Right forelimb (tissue), 1 donor: ENCODE measurements at regions not wholly inside any gene's neighbourhood (a gene's known extent, or its start where the extent isn't known, plus 50 kb on each side); places are given as distances from the start of the nearest gene placed in this dataset.
"Not testable (repeated sequence)": the region's sequence is repeated elsewhere in the genome, so short reads cannot be mapped to it uniquely, and the experiment has no call there.

Experiments used
- DNase-seq: peaks from one replicate; pipeline ENCODE4 v3.0.0-alpha.2; 2018

DNA sequence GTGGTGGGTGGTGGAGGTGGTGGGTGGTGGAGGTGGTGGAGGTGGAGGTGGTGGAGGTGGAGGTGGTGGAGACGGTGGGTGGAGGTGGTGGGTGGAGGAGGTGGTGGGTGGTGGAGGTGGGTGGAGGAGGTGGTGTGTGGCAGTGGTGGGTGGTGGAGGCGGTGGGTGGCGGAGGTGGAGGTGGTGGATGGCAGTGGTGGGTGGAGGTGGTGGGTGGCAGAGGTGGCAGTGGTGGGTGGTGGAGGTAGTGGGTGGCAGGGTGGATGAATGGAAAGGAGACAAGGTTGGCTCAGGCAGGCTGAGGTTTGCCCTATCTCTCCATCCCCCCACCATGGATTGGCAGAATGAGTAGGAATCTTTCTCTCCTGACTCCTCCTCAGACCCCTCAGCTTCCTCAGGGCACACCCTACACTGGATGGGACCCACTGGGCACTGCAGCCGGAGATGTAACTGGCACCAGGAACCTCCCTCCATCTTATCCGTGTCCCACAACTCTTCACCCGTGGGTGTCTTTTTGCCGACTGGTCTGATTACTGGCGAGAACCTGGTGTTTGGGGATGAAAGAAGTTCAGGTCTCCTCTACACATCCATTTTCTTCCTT, 166.3 kb downstream of the C9orf50 start:
- DNase-seq, result no peak

DNA sequence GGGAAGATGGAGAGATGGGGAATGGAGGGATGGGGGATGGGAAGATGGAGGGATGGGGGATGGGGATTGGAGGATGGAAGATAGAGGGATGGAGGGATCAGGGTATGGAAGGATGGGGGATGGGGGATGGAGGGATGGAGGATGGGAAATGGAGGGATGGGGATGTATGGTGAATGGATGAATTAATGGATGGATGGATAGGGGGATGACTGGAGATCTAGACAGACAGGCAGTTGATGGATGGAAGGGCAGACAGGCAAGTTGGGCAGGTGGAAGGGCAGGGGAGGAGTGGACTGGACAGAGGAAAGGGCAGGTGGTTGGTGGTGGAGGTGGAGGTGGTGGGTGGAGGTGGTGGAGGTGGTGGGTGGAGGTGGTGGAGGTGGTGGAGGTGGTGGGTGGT, 167.2 kb downstream of the C9orf50 start:
- DNase-seq, result no peak

DNA sequence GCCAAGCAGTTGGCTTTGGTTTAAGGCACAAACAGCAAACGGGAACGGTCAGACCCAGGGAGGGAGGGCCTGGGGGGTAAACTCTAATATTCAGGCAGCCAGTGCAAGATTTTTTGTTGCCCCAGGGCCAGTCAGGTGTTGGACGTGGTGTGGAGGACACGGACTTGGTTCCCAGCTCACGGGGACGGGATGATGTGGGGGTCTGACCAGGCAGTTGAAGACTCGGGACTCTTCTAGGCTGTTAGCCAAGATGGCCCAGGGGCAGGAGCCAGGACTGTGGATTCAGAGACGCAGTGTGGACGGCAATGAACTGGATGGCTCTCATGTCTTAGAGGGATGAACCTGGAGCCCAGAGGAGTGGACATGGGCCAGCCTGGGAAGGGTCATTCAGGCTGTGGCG, 169.2 kb downstream of the C9orf50 start:
- DNase-seq, result no peak

DNA sequence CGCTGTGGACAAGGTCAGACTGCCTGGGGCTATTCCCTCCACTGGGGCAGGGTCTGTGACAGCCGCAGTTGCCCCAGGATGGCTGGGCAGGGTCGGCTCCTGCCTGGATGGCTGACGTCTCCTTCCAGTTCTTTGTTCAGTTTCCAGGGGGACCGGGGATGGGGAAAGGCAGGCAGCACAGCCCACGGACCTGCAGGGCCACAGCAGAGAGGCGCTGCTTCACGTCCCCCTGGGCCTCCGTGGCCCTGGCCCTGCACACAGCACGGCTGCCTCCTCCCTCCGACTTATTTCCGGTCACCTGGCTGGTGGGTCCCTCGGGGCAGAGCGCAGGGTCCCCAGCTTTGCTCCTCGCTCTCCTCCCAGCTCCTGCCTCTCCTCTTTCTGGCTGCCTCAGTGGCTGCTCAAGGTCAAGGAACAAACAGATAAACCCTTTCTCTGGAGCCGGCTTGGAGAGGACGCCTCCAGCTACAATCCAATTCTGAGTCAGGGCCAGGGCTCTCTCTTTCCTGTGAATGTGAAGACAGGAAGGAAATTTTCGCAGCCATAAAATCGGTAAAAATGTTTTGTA, 169.7 kb downstream of the C9orf50 start:
- DNase-seq, result peak; percentile 60

DNA sequence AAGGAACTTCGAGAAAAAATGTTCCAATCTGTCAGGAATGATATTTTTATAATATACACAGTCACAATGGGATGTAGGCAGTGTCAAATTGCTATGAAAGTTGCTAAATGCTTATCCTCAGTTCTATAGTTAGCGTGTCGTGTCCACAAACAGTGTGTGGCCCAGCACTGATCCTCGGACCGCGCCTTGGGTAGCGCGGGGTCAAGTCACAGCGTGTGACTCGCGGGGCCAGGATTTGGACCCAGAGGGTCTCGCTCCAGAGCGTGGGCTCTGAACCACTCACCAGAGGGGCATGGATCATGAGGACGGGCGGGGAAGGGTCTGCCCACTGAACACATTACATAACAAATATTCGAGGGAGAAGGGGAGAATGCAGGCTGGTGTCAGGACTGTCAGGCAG, 171.8 kb downstream of the C9orf50 start:
- DNase-seq, result no peak

DNA sequence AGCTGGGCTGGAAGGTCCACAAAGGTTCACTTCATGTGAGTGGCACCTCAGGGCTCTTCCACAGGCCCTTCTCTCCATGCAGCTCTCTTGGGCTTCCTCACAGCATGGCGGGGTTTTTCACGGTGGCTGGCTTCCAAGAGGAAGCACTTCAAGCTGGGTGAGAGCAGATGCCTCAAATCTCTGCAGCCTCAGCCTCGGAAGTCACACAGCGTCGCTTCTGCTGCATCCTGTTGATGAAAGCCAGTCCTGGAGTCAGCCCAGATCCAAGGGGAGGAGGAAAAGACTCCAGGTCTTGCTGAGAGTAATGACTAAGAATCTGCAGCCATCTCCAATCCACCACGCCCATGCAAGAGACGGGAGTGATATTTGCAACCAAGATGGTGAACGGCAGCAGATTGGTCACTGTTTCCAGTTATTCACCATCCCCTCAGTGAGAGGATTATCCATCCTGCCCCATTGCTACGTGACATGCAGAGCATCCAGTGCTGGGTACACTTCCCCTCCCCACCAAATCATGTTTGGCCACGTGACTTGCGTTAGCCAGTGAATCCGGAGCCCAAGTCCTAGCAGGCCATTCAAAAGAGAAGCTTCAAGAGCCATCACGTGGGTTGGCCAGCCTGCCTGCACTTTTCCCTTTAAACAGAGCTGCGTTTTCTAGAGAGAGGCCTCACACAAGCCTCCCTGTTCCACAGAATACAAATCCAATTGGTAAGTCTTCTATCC, 173.9 kb downstream of the C9orf50 start:
- DNase-seq, result no peak

DNA sequence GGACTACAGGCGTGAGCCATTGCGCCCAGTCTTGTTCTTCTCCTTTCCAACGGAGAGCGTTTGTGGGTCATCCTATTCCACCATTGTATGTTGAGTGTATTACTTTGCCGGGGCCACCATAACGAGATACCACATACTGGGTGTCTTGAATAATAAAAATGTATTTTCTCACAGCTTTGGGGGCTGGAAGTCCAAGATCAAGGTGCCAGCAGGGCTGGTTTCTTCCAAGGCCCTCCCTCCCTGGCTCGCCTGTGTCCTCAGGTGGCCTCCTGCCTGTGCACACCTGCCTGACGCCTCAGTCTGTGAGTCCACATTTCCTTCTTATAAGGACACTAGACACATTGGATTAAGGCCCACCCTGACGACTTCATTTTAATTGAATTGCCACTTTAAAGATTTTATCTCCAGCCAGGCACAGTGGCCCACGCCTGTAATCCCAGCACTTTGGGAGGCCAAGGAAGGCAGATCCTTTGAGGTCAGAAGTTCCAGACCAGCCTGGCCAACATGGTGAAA, 175.1 kb downstream of the C9orf50 start:
- DNase-seq, result no peak

DNA sequence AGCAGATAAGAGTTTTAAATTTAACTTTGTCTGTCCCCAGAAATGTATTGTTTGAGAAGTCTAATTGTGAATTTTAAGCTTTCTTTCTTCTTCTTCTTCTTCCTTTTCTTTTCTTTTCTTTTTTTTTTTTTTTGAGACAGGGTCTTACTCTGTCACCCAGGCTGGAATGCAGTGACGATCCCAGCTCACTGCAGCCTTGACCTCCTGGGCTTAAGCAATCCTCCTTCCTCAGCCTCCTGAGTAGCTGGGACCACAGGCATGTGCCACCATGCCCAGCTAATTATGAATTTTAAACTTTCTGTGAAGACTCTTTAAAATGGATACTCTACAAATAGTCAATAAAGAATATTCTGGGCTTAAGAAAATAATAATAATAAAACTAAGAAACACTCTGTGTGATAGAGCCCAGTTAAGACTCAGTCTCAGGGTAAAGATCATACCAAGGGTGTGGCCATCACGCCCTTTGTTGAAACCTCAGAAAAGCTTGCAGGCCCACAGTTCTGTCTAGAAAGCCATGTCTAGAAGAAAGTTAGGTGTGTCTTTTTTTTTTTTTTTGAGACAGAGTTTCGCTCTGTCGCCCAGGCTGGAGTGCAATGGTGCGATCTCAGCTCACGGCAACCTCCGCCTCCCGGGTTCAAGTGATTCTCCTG, 177.3 kb downstream of the C9orf50 start:
- DNase-seq, result not testable (repeated sequence)

DNA sequence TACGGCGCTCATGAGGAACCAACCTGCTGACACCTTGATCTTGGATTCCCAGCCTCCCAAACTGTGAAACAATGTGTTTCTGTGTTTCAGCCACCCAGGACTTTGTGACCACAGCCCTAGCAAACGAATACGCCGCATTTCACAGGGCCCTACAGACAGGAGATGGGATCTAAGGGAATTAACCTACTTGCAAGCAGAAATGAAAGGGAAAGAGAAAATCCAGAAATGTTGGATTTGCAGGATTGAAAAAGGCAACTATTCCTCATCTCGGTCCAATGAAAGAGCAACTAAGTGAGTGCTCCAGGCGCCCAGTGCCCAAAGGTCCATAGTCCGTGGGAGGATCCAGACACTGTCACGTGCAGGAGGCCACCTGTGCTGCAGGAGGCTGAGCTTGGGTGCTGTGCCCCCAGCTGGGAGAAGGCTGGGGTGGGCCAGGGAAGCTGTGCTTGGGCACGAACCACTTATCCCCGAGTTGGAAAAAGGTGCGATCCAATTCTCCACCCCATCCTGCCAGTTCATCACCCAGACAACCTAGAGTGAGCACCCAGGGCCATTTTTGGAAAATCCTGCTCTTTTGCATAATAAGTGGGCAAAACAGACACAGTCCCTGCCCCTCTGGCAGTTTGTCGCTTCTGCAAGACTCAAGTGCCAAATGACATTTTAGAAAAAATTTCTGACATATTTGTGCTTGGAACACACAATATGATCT, 177.9 kb downstream of the C9orf50 start:
- no peak for DNase-seq

DNA sequence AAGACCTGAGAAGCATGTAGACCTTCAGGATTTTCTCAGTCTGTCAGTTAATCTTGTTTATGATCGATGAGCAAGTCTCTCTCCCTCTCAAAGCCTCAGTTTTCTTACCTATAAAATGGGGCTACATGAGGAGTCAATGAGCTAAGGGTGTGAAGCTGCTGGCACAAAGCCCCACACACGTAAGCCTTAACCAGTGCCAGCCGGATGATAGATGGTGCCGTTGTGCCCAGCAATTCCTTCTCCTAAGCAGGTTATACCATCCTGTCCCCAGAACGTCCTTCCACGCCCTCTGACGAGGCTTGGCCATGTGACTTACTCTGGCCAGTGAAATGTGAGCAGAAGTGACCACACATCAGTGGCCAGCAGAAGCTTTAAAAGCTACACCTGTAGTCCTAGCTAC, 179.0 kb downstream of the C9orf50 start:
- DNase-seq, result no peak

DNA sequence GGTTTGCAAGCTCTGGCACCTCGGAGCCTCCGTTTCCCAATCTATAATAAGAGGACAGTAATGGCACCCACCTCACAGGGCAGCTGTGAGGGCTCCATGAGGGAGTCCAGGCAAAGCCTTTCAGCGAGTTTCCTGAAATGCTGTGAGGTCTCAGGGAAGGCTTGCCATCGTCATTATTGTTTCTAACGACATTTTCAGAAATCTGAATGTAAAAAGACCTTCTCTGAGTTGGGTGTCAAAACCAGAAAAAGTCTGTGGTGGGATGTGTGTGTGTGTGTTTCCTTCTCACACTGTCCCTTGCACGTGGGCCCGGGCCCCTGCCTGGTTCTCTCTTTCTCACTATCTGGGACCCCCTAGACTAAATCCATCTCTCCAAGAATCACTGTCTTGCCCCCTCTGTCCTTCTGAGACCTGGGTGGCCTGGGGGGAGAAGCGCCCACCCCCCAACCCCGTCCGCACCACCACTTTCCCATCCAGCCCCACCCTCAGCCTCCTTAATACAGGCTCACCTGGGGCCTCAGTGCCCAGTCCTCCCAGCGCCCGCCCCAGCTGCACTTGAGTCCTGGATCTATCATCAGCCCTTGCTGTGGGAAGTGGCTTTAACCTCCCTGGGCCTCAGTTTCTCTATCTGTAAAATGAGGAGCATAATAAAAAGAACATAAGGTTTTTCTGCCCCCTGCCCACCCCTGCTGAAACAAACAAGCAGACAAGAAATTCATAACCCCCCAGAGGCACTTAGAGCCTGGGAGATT, 180.3 kb downstream of the C9orf50 start:
- no peak for DNase-seq

DNA sequence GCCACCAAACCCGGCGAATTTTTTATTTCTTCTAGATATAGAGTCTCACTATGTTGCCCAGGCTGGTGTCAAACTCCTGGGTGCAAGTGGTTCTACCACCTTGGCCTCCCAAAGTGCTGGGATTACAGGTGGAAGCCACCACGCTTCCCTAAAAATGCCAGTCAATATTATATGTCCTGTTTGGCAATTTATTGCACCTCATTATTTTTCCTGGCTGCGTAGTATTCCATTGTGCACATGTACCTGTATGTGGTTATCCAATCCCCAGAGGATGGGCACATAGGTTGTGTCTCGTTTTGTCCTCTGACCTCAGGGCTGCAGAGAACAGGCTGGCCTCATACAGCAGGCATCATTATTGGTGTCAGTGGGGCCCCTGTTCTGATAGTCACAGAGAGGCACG, 181.7 kb downstream of the C9orf50 start:
- DNase-seq, result no peak

DNA sequence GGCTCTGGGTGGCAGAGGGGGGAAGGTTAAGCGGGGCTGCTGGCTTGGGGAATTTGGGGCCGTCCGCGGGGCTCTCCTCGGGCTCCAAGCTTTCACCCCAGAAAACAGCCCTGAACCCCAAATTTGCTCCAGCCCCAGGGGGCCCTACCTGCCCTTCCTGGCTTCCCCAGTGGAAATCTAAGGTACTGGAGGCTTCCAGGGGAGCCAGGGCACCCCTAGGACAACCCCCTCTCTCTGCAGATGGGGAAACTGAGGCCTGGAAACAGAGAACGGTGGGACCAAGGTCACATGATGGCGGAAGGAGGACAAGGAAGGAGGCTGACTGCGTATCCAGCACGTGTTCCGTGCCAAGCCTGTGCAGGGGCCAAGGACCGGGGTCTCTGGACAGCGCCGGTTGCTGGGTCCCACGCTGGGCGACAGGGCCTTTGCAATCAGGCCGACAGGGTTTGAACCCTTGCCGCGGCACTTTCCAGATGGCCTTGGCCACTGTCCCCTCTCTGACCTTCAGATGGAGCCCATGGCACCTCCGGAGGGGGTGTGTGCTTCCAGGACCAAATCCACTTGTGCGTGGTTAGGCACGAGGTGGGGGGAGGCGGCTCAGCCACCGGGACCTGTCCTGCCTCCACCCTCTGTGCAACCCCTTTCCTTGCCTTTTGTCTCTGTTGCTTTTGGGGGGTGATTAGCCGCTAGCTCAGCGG, 183.1 kb downstream of the C9orf50 start:
- no peak for DNase-seq

DNA sequence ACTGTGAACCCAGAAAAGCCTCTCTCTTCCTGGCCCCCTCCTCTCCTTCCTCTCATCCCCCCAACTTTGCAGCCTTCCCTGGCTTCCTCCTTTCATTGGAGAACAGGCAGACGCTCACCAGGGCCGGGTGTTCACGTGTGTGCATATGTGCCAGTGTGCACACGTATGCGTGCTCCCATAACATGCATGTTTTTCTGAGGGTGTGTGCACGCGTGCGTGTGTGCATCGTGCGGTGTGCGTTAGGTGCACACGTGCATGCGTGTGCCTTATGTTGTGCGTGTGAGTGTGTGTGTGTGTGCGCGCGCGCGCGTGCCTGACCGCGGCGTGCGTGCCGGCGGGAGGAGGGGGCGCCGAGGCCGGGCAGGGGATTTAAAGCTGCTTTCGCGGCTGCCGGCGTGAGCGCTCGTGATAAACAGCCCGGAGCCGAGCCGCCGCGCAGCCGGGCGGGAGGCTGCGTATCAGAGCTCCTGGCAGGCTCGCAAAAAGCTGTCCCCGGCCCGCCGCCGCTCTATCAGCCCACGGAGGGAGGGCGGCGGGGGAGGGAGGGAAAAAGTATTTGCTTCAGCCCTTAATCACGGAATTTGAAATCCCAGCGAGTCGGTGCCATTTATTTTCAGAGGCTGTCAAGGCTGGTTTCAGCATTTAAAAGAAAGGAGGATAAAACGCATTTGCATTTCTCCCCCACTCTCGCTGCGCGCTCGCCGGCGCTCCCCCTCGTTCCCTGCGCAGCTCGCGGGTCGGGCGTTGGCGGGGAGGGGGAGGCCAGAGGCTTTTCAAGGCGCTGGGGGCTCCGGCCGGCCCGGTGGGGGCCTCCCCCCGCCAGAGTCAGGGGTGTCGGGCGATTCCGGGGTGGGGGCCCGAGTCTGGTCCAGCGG, 183.9 kb downstream of the C9orf50 start:
- DNase-seq, result peak; percentile 74

DNA sequence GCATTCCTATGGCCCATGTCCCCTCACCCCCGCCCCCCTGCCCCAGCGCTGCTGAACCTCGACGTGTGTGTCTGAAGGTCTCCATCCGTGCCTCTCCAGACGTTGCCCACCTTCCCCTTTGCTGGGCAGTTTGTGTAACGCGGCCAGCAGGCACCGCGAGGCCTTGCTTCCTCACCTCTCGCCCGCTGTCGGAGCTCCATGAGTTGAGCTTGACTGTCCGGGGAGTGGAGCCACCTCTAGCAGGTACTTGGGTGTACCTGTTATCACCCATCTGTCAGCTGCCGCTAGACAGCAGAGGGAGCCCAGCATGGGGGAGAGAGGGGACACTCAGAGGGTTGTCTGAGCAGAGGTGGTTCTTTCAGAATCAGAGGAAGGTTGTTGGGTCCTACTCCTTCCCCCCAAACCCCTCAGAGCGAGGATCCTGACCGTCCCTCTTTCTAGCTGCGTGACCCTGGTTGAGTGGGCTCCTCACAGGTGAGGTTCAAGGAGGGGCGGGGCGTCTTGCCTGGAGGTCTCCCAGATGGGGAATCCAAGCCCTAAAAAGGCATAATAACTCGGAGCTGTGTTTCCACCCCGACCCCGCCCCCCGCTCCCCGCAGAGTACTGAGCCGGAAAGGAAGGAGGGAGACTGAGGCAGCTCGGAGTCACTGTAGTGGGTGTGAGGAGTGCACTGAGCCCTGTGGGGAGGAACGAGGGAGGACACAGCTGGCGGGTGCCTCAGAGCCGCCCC, 184.7 kb downstream of the C9orf50 start:
- no peak for DNase-seq

DNA sequence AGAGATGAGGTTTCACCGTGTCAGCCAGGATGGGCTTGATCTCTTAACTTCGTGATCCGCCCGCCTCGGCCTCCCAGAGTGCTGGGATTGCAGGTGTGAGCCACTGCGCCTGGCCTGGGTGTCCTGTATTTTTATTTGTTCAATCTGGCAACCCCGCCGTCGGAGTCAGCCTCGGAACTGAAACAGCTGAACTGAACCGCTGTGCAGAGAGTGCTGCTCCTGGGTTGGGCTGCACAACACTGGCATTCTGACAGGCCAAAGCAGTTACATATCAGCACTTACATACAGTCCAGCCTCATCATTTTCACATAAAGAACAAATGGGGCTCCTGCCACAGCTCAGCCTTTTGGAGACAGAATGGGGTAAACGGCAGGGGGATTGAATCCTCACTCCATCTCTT, 185.6 kb downstream of the C9orf50 start:
- no peak for DNase-seq

DNA sequence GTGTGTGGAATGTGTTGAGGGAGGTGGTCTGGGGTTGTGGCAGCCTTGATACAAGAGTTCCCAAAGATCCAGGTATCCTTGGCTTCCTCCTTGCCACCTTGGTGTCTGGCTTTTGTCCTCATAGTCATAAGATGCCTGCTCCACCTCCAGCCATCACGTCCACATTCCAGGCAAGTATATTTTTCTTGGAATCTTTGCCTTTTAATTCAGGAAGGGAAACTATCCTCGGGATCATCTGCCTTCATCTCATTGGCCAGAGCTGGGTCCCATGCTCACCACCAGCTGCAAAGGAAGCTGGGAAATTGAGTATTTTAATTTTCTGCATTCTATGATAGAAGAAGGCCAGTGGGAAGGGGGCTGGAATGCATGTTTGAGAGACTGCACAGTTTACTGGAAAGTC, 186.7 kb downstream of the C9orf50 start:
- no peak for DNase-seq

DNA sequence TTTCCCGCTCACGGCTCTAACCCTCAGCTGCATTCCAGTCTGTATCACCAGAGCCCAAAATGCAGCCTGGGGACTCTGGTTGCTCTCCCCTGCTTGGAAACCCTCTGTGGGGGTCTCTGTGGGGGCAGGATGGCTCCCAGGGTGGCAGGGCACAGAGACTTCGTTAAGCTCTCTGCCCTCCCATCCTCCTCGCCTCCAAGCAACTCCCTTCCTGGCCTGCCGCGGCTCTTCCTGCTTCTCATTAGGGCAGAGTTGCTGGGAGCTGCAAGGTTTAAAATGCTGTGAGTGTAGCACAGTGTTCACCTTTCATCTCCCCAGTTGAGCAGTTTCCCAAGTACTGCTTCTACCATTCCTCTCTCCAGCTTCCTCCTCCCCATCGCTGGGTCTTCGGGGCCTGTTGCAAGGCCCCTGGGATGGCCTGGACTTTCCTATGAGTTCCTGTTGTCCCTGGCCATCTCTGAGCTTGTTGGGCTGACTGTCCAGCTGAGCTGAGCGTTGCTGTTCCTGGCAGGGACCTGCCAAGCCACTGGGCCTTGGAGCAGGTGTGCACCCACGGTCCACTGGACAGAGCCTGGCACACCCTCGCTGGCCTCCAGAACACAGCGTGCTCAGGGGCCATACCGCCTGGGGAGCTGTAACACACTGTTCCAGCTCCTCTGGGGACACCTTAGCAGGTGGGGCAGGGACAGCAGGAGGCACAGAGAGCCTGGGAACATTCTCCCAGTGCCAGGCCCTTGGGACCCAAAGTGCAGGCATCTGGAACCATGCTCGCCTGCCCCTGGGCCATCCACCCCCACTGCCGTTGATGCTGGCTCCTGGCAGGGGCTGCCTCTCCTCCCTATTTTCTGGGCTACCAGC, 188.4 kb downstream of the C9orf50 start:
- no peak for DNase-seq
